Choroid plexus epithelial cell (primary cell): ENCODE measurements at regions not wholly inside any gene's neighbourhood (a gene's known extent, or its start where the extent isn't known, plus 50 kb on each side); places are given as distances from the start of the nearest gene placed in this dataset.

Experiments
- DNase-seq: peaks from one replicate; pipeline ENCODE4 v3.0.0-alpha.2; 2010; ENCODE audit warnings: low read depth
- H3K4me3 ChIP-seq: 2 replicates; pipeline ENCODE4 v1.5.1; 2011; ENCODE audit warnings: low read depth, mild to moderate bottlenecking, control low read depth, low read length, moderate library complexity
- TF ChIP-seq, protein P1 (sequence below): conservative IDR thresholded peaks from 2 replicates; pipeline ENCODE4 v1.5.1; 2011; ENCODE audit warnings: low read depth, mild to moderate bottlenecking, control low read depth, inconsistent platforms, low read length, moderate library complexity

DNA sequence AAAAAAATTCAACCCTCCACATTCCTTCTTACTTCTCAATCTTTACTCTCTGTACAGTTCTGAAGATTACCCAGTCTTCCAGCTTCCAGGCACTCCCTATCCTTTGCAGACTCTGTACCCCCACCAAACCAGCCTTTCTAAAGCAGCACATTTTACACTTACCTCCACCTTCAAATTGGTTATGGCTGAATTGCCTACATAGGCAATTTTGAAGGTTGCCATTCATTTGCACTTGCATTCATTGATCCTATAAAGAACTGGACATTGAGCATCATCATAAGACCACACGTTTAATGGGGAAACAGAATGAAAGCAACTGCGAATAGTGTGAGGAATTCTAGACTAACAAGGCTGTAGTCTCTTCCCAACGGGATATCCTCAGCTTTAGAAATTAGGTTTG lies 233.4 kb downstream of the TRIB2 start:
- TF ChIP-seq, protein P1, sequence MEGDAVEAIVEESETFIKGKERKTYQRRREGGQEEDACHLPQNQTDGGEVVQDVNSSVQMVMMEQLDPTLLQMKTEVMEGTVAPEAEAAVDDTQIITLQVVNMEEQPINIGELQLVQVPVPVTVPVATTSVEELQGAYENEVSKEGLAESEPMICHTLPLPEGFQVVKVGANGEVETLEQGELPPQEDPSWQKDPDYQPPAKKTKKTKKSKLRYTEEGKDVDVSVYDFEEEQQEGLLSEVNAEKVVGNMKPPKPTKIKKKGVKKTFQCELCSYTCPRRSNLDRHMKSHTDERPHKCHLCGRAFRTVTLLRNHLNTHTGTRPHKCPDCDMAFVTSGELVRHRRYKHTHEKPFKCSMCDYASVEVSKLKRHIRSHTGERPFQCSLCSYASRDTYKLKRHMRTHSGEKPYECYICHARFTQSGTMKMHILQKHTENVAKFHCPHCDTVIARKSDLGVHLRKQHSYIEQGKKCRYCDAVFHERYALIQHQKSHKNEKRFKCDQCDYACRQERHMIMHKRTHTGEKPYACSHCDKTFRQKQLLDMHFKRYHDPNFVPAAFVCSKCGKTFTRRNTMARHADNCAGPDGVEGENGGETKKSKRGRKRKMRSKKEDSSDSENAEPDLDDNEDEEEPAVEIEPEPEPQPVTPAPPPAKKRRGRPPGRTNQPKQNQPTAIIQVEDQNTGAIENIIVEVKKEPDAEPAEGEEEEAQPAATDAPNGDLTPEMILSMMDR: no peak

DNA sequence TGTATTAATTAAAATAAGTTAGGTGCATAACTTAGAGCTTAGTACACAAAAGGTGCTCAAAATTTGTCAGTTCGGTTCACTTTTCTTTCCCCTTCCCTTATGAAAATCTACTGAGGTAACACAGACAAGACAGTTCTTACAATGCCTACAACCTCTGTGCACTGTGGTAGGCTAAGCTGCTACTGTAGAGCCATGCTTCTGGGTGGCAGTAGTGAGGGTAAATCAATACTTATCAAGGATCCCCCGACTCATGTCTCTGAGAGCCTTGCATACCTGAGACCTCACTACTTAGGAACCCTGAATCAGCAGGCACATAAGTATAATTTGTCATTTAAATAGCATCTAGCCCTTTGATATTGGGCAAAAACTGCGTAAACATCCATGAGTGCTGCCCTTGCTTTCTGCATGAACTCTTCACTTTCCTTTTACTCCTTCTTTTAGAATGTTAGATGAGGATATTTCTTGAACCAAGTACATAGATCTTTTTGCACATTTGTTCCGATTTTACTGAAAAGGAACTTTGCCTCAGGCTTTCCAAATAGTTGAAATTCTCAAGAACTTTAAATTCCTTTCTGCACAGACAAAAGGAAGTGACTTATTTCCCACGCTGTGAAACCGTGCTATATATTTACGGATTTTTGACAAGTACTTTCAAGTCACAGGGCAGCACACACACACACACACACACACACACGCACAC lies 234.4 kb downstream of the TRIB2 start:
- TF ChIP-seq, protein P1: no peak
- no peak overlapping the region for H3K4me3 ChIP-seq
- DNase-seq: peak; percentile 82

More for the DNA sequence above, 233.4 kb downstream of the TRIB2 start:
- no peak for DNase-seq
- no peak overlapping the region for H3K4me3 ChIP-seq

DNA sequence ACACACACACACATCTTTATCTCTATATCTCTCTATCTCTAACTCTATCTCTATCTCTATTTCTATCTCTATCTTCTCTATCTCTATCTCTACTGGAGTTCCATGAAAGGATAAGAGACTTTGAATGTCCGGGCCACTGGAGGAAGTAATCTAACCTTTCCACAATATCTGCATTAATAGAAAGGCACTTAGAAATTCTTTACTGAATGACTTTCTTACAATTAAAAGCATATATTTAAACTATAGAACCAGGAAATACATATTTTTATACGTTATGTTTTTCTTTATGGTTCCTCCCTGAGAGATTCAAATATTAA lies 234.9 kb downstream of the TRIB2 start:
- H3K4me3 ChIP-seq: no peak overlapping the region
- TF ChIP-seq, protein P1: no peak
- no peak for DNase-seq

DNA sequence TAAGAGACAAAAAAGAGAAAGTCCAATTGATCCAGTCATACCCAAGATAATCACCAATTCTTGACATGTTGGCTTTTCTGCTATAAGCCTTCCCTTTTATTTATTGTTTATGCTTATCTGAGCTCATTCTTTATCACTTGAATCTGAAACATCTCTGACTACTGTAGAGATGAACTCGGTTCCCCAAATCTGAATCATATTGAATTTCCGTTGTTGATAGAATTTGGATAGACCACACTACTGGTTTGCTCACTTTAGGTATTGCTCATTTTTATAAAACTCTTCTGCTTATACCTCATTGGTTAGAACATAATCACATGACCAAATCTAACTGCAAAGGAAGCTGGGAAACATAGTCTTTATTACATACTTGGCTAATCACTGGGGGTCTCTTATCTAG lies 236.9 kb downstream of the TRIB2 start:
- H3K4me3 ChIP-seq: no peak overlapping the region
- DNase-seq: no peak
- TF ChIP-seq, protein P1: no peak

DNA sequence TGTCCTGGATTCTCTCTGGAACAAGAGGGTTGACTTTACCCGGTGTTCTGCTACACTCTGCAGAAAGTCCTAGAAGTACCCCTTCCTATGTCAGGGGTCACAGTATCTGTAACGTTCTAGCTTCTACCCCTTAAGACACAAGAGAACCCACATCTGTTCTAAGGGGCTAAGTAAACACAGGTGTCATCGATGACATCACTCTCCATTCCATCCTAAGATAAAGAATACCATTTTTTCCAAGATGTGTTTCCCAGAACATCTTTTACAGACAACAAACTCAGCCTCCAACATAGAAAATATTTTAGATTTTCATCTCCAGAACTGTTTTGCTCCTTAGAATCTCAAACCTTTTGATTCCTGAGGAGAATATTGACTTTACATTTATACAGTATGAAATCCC lies 239.1 kb downstream of the TRIB2 start:
- TF ChIP-seq, protein P1: no peak
- H3K4me3 ChIP-seq: no peak overlapping the region
- no peak for DNase-seq

DNA sequence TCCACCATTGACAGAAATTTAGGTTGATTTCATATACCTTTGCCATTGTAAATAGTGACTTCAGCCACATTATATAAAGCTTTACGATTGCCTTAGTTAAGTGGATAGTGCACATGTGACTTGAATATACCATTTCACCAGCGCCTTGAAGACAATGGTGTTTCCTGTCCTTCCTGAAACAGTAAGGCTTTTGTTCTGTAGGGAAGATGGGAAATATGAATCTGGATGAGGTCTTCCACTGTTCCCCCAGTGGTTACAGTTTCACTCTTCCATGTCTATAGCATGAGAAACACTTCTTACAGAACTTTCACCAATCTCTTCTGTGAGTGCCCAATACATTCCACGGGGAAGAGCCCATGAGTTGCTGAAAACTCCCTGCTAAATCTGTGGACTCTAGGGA lies 240.5 kb downstream of the TRIB2 start:
- no peak overlapping the region for H3K4me3 ChIP-seq
- TF ChIP-seq, protein P1: no peak
- no peak for DNase-seq

DNA sequence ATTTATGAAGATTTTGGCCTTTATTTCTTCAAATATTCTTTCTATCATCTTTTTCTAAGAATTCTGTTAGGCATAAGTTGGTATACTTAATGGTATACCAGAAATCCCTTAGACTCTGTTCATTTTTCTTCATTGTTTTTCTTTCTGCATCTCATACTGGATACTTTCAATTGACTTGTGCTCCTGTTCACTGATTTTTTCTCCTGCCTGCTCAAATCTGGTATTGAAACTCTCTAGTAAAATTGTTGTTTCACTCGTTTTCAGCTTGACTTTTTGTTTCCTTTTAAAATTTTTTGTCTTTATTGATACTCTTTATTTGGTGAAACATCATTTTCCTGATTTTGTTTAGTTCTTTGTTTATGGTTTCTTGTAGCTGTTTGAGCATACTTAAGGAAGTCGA lies 243.2 kb downstream of the TRIB2 start:
- no peak for DNase-seq
- TF ChIP-seq, protein P1: no peak

More for the DNA sequence above, 243.2 kb downstream of the TRIB2 start:
- H3K4me3 ChIP-seq: no peak overlapping the region
